H1 (cell line): ENCODE measurements at regions not wholly inside any gene's neighbourhood (a gene's known extent, or its start where the extent isn't known, plus 50 kb on each side); places are given as distances from the start of the nearest gene placed in this dataset.

Experiments
- ATF2 ChIP-seq: IDR thresholded peaks from 2 replicates; pipeline ENCODE4 v1.6.1; 2012; ENCODE audit warnings: low read length, inconsistent platforms
- BACH1 ChIP-seq: IDR thresholded peaks from 2 replicates; pipeline ENCODE4 v1.6.1; 2012; ENCODE audit warnings: low read length, improper control_type of control experiment
- MAX ChIP-seq: IDR thresholded peaks from 2 replicates; pipeline ENCODE4 v1.6.1; 2012; ENCODE audit warnings: inconsistent platforms
- NANOG ChIP-seq: IDR thresholded peaks from 2 replicates; pipeline ENCODE4 v1.6.1; 2011; ENCODE audit warnings: low read length, low read depth, mild to moderate bottlenecking, inconsistent platforms; ENCODE audit not compliant: insufficient read depth, poor library complexity, severe bottlenecking
- PHF8 ChIP-seq: fragments of 200-600 bp; sonication (generic); conservative IDR thresholded peaks from 2 replicates; pipeline ENCODE4 v1.7.1; 2012; ENCODE audit warnings: low read depth, mild to moderate bottlenecking, inconsistent platforms, low read length, moderate library complexity
- POLR2AphosphoS5 ChIP-seq: IDR thresholded peaks from 2 replicates; pipeline ENCODE4 v1.6.1; 2011; ENCODE audit warnings: low read depth, low read length
- SUZ12 ChIP-seq: fragments of 200-600 bp; sonication (generic); IDR thresholded peaks from 2 replicates; pipeline ENCODE4 v1.6.1; 2012; ENCODE audit warnings: mild to moderate bottlenecking, inconsistent platforms, low read length, moderate library complexity, mixed read lengths
- TAF1 ChIP-seq: IDR thresholded peaks from 2 replicates; pipeline ENCODE4 v1.6.1; 2011; ENCODE audit warnings: mild to moderate bottlenecking, low read depth, low read length
- TAF7 ChIP-seq: optimal IDR thresholded peaks from 2 replicates; pipeline ENCODE3; 2011; ENCODE audit warnings: low read depth, mild to moderate bottlenecking, inconsistent platforms, low read length, moderate library complexity, borderline replicate concordance
- YY1 ChIP-seq: IDR thresholded peaks from 2 replicates; pipeline ENCODE4 v1.6.1; 2011; ENCODE audit warnings: low read depth, mild to moderate bottlenecking, low read length
- ZNF274 ChIP-seq: IDR thresholded peaks from 2 replicates; pipeline ENCODE4 v1.7.0; 2012; ENCODE audit warnings: low read length, borderline replicate concordance; ENCODE audit errors: extremely low read depth

GRCh38 chr13:107117327-107118012 is 549.5 kb upstream of the ARGLU1 start (continued):
- TF ChIP-seq POLR2AphosphoS5 (no peak), BACH1 (no peak), PHF8 (no peak), ATF2 (no peak), MAX (no peak), TAF7 (no peak), ZNF274 (no peak), NANOG (no peak), TAF1 (no peak), YY1 (no peak), SUZ12 (no peak)
